K562 (cell line): ENCODE measurements at regions not wholly inside any gene's neighbourhood (a gene's known extent, or its start where the extent isn't known, plus 50 kb on each side); places are given as distances from the start of the nearest gene placed in this dataset.

ENCODE experiments used
- ATAC-seq: fragments of 200-7000 bp; cut with Tn5 transposase; 3 replicates; pipeline ENCODE4 v1.9.1; 2020; ENCODE audit warnings: moderate library complexity
- BruUV-seq: library from RNA; stranded (reverse); fragments of 400-500 nt; replicated peaks from 2 replicates; lab custom pipeline; 2021; lab: Mats Ljungman, UMichigan
- CTCF ChIA-PET: fragments of 300-600 bp; formaldehyde crosslinking; extraction: SDS; loops from one replicate; lab custom pipeline; 2021; ENCODE audit warnings: low intra/inter-chr PET ratio; lab: Yijun Ruan, JAX
- POLR2A ChIA-PET: fragments of 300-600, 350-650 bp; sonication (Branson Sonifier 250); formaldehyde crosslinking; extraction: SDS; loops from one replicate; lab custom pipeline; 2021; ENCODE audit warnings: antibody characterized with exemption, inconsistent platforms; lab: Yijun Ruan, JAX
- DNase-seq, 4 experiments: peaks; one replicate each; pipeline versions ENCODE4 v3.0.0 to v3.0.0-alpha.2; 2011 to 2018; ENCODE audit warnings: low spot score in 3 of 4, mixed read lengths in 3 of 4; ENCODE audit errors: extremely low read depth in 1 of 4
- FAIRE-seq: peaks from 2 replicates; lab custom pipeline; 2011; peaks lifted over from hg19 to GRCh38; lab: Jason Lieb, UNC
- H2AFZ ChIP-seq: 2 replicates; pipeline ENCODE4 v1.6.0; 2011; ENCODE audit warnings: low read depth, low read length, control low read depth, inconsistent platforms
- H3K27ac ChIP-seq: fragments of 200-600 bp; 3 replicates; pipeline ENCODE4 v1.8.0; 2011; ENCODE audit warnings: low read depth, mild to moderate bottlenecking, control low read depth, inconsistent platforms, low read length, moderate library complexity, mixed read lengths; ENCODE audit errors: extremely low read depth
- H3K27me3 ChIP-seq, 2 experiments: fragments of 300-600 bp in 1 of 2; 2 replicates in 1 of 2; 3 replicates in 1 of 2; pipeline versions ENCODE4 v1.6.0 to v1.8.0; 2011; ENCODE audit warnings: inconsistent platforms in 2 of 2, low read length in 2 of 2, mild to moderate bottlenecking in 1 of 2, mixed read lengths in 1 of 2, moderate library complexity in 1 of 2; ENCODE audit not compliant: control insufficient read depth in 2 of 2, insufficient read depth in 2 of 2
- H3K36me3 ChIP-seq: fragments of 300-600 bp; 3 replicates; pipeline ENCODE4 v1.8.0; 2011; ENCODE audit warnings: mild to moderate bottlenecking, low read length, inconsistent platforms; ENCODE audit not compliant: control insufficient read depth, insufficient read depth
- H3K4me1 ChIP-seq, 2 experiments: fragments of 200-600 bp in 1 of 2; replicated peaks in 1 of 2; 2 replicates in 1 of 2; 3 replicates in 1 of 2; pipeline versions ENCODE4 v1.5.1 to v1.8.0; 2011; ENCODE audit warnings: inconsistent platforms in 2 of 2, low read length in 2 of 2, mild to moderate bottlenecking in 1 of 2, mixed read lengths in 1 of 2, moderate library complexity in 1 of 2; ENCODE audit not compliant: control insufficient read depth in 2 of 2, insufficient read depth in 2 of 2
- H3K4me2 ChIP-seq: 2 replicates; pipeline ENCODE4 v1.6.1; 2011; ENCODE audit warnings: low read length, control low read depth, inconsistent platforms, mixed read lengths; ENCODE audit not compliant: insufficient read depth
- H3K4me3 ChIP-seq: fragments of 200-600 bp; sonication (generic), shearing (Covaris generic); 2 replicates; pipeline ENCODE4 v1.5.1; 2016; ENCODE audit warnings: control low read depth, inconsistent platforms
- H3K79me2 ChIP-seq: fragments of 200-600 bp; 3 replicates; pipeline ENCODE4 v1.8.0; 2011; ENCODE audit warnings: low read length, inconsistent platforms; ENCODE audit not compliant: control insufficient read depth, insufficient read depth
- H3K9ac ChIP-seq, 2 experiments: 2 replicates each; pipeline versions ENCODE4 v1.6.0 to v1.6.1; 2011; ENCODE audit warnings: low read depth in 2 of 2, low read length in 2 of 2, control low read depth in 1 of 2, inconsistent platforms in 1 of 2, mild to moderate bottlenecking in 1 of 2, mixed read lengths in 1 of 2; ENCODE audit not compliant: insufficient read depth in 1 of 2
- H3K9me1 ChIP-seq: one replicate; pipeline ENCODE4 v1.6.0; 2011; ENCODE audit warnings: inconsistent platforms, mild to moderate bottlenecking, low read length, moderate library complexity; ENCODE audit not compliant: control insufficient read depth, insufficient read depth
- H3K9me3 ChIP-seq: replicated peaks from 2 replicates; pipeline ENCODE4 v1.5.1; 2011; ENCODE audit warnings: low read depth, low read length, inconsistent platforms; ENCODE audit not compliant: control insufficient read depth, insufficient read depth
- H4K20me1 ChIP-seq: replicated peaks from 2 replicates; pipeline ENCODE4 v1.6.1; 2011; ENCODE audit warnings: low read length, inconsistent platforms, mixed read lengths; ENCODE audit not compliant: control insufficient read depth, insufficient read depth
- BRCA1 ChIP-seq, 2 experiments: fragments of 450-650 bp in 1 of 2; sonication (generic) in 1 of 2; formaldehyde crosslinking in 1 of 2; IDR thresholded peaks; 2 replicates each; pipeline versions ENCODE4 v1.5.0 to v1.6.1; 2017 to 2020; ENCODE audit warnings: mild to moderate bottlenecking in 1 of 2, missing genetic modification reagents in 1 of 2
- CHAMP1 ChIP-seq: fragments of 450-650 bp; IDR thresholded peaks from 2 replicates; pipeline ENCODE4 v1.6.1; 2016; ENCODE audit warnings: mild to moderate bottlenecking
- EP300 ChIP-seq: IDR thresholded peaks from 2 replicates; pipeline ENCODE4 v1.6.1; 2012; ENCODE audit warnings: low read length, improper control_type of control experiment
- PTRF ChIP-seq: fragments of 450-650 bp; IDR thresholded peaks from 2 replicates; pipeline ENCODE4 v1.6.1; 2016; ENCODE audit warnings: mild to moderate bottlenecking, missing genetic modification characterization, missing compliant biosample characterization
- TAF15 ChIP-seq: fragments of 200-400 bp; formaldehyde crosslinking; IDR thresholded peaks from 2 replicates; pipeline ENCODE4 v1.6.1; 2017; ENCODE audit warnings: mild to moderate bottlenecking, low read depth, low read length, moderate library complexity
- ZBTB1 ChIP-seq: sonication (generic); formaldehyde crosslinking; IDR thresholded peaks from 2 replicates; pipeline ENCODE4 v1.8.1; 2023; ENCODE audit warnings: missing genetic modification reagents, low read depth, mild to moderate bottlenecking, borderline replicate concordance
- ZMIZ1 ChIP-seq, 2 experiments: fragments of 150-350 bp in 1 of 2; IDR thresholded peaks; 2 replicates each; pipeline ENCODE4 v1.6.1; 2012 to 2016; ENCODE audit warnings: low read depth in 2 of 2, low read length in 2 of 2, mild to moderate bottlenecking in 1 of 2, moderate library complexity in 1 of 2
- ZNF384 ChIP-seq: IDR thresholded peaks from 2 replicates; pipeline ENCODE4 v1.6.1; 2012; ENCODE audit warnings: low read depth, low read length, improper control_type of control experiment
- ZNF76 ChIP-seq: fragments of 250-450 bp; sonication (Bioruptor Pico); IDR thresholded peaks from 2 replicates; pipeline ENCODE4 v1.4.0; 2020; ENCODE audit warnings: mild to moderate bottlenecking, moderate library complexity, borderline replicate concordance
- ZSCAN29 ChIP-seq: fragments of 450-650 bp; IDR thresholded peaks from 2 replicates; pipeline ENCODE4 v1.6.1; 2017
- WGBS: fragments of 100-300 bp; shearing (Covaris generic); methylation state at CpG from one replicate; pipeline ENCODE4 v1.1.6; 2016; ENCODE audit warnings: low coverage, mixed read lengths; ENCODE audit not compliant: insufficient coverage; ENCODE audit errors: missing lambda C conversion rate; 5-methylcytosine and 5-hydroxymethylcytosine counted together
- in situ Hi-C: fragments of 300-500 bp; cut with MboI; formaldehyde crosslinking; loops from 4 replicates; pipeline ENCODE4 v1.15.0; 2018; ENCODE audit warnings: inconsistent platforms, mixed read lengths
- intact Hi-C: fragments of 100-400 bp; cut with micrococcal nuclease; formaldehyde crosslinking; loops from 2 replicates; pipeline ENCODE4 v1.14.2; 2022
- TF ChIP-seq, protein P1 (sequence below), 3 experiments: IDR thresholded peaks in 2 of 3; conservative IDR thresholded peaks in 1 of 3; 2 replicates each; pipeline ENCODE4 v1.5.1; 2011 to 2012; ENCODE audit warnings: low read length in 3 of 3, mild to moderate bottlenecking in 3 of 3, control low read depth in 2 of 3, improper control_type of control experiment in 1 of 3, inconsistent platforms in 1 of 3, low read depth in 1 of 3, mixed read lengths in 1 of 3, moderate library complexity in 1 of 3; ENCODE audit not compliant: insufficient read depth in 2 of 3
- TF ChIP-seq, protein P2 (sequence below): sonication (generic); formaldehyde crosslinking; IDR thresholded peaks from 2 replicates; pipeline ENCODE4 v1.8.0; 2022; ENCODE audit warnings: mild to moderate bottlenecking, missing genetic modification reagents

GRCh38 chr5:117734056-117734455, 1159.4 kb upstream of the SEMA6A start (continued):
- TF ChIP-seq, protein P1, sequence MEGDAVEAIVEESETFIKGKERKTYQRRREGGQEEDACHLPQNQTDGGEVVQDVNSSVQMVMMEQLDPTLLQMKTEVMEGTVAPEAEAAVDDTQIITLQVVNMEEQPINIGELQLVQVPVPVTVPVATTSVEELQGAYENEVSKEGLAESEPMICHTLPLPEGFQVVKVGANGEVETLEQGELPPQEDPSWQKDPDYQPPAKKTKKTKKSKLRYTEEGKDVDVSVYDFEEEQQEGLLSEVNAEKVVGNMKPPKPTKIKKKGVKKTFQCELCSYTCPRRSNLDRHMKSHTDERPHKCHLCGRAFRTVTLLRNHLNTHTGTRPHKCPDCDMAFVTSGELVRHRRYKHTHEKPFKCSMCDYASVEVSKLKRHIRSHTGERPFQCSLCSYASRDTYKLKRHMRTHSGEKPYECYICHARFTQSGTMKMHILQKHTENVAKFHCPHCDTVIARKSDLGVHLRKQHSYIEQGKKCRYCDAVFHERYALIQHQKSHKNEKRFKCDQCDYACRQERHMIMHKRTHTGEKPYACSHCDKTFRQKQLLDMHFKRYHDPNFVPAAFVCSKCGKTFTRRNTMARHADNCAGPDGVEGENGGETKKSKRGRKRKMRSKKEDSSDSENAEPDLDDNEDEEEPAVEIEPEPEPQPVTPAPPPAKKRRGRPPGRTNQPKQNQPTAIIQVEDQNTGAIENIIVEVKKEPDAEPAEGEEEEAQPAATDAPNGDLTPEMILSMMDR (IDR thresholded peaks at IDR 0.05 in 2 of 3, conservative IDR thresholded peaks at IDR 0.05 in 1 of 3; ENCODE audit: insufficient read depth in 2 of 3, low read depth in 1 of 3, low read length in 3 of 3): no peak
- no peak for TF ChIP-seq TAF15
- no peak for TF ChIP-seq EP300

DNA sequence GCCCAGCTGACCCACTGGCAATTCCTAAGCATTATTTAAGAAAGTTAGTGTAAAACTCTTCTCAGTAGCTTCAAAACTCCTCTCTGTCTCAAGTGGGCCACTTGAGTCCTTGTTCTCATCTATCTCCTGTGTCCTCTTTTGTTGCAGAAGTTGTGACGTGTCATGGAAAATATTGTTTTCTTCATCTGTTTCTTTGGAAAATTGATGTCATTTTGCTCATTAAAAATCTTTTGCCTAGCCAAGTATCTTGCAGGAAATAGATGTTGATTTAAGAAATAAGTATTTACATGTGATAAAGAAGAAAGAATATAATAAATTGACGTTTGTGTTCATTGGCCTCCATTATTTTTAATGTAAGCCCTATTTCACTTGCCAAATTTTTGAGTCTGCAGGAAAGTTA, 1158.4 kb upstream of the SEMA6A start:
- H4K20me1 ChIP-seq: no peaks in the 10 kb centered on the region
- no peaks in the 10 kb centered on the region for H3K9me1 ChIP-seq
- in situ Hi-C loops: no loop called here
- intact Hi-C loops: no loop called here
- no peaks in the 10 kb centered on the region for H3K4me1 ChIP-seq
- H3K36me3 ChIP-seq: no peaks in the 10 kb centered on the region
- no peak overlapping the region for H3K4me2 ChIP-seq
- H3K4me3 ChIP-seq: no peak overlapping the region
- 0% methylated on average over 2 of the region's 2 CpGs for WGBS
- no peak overlapping the region for H3K27ac ChIP-seq
- no peak for FAIRE-seq
- BruUV-seq: no TSS peak
- H3K79me2 ChIP-seq: no peaks in the 10 kb centered on the region
- ChIA-PET CTCF (no interaction called here), POLR2A (no interaction called here)
- H3K9ac ChIP-seq: no peak overlapping the region
- no peak overlapping the region for H2AFZ ChIP-seq
- no peaks in the 10 kb centered on the region; the same call in 1 of the 2 replicates for H3K9me3 ChIP-seq
- no peaks in the 10 kb centered on the region for H3K27me3 ChIP-seq
- DNase-seq: no peak
- ATAC-seq: no peak
- TF ChIP-seq ZSCAN29 (no peak), ZMIZ1 (IDR thresholded peaks at IDR 0.05; ENCODE audit: low read depth in 2 of 2, low read length in 2 of 2) (no peak), ZNF384 (no peak), BRCA1 (IDR thresholded peaks at IDR 0.05) (no peak), BRCA1 (CRISPR knock-in tag; IDR thresholded peaks at IDR 0.05) (no peak), CHAMP1 (no peak), ZBTB1 (no peak), PTRF (no peak), ZNF76 (CRISPR knock-in tag) (no peak)
- TF ChIP-seq, protein P2, sequence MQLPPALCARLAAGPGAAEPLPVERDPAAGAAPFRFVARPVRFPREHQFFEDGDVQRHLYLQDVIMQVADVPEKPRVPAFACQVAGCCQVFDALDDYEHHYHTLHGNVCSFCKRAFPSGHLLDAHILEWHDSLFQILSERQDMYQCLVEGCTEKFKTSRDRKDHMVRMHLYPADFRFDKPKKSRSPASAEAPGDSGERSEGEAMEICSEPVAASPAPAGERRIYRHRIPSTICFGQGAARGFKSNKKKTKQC (CRISPR knock-in tag): no peak
